HepG2 (cell line): ENCODE measurements at regions not wholly inside any gene's neighbourhood (a gene's known extent, or its start where the extent isn't known, plus 50 kb on each side); places are given as distances from the start of the nearest gene placed in this dataset.

Experiments used
- ATAC-seq: fragments of 200-7000 bp; cut with Tn5 transposase; 3 replicates; pipeline ENCODE4 v1.9.1; 2020; ENCODE audit warnings: mild to moderate bottlenecking, moderate library complexity
- BruUV-seq: library from RNA; stranded (reverse); fragments of 400-500 nt; replicated peaks from 2 replicates; lab custom pipeline; 2021; lab: Mats Ljungman, UMichigan
- CTCF ChIA-PET: fragments of 300-600 bp; formaldehyde crosslinking; extraction: SDS; loops from one replicate; lab custom pipeline; 2021; ENCODE audit warnings: low total read pairs, inconsistent platforms, low intra/inter-chr PET ratio; lab: Yijun Ruan, JAX
- POLR2A ChIA-PET: fragments of 350-600 bp; sonication (Branson Sonifier 250); formaldehyde crosslinking; loops from one replicate; lab custom pipeline; 2020; ENCODE audit warnings: antibody characterized with exemption, inconsistent platforms; lab: Yijun Ruan, JAX
- DNase-seq: peaks from one replicate; pipeline ENCODE4 v3.0.0-alpha.2; 2015; ENCODE audit warnings: low spot score
- FAIRE-seq: peaks from 3 replicates; lab custom pipeline; 2011; peaks lifted over from hg19 to GRCh38; lab: Jason Lieb, UNC
- H2AFZ ChIP-seq: one replicate; pipeline ENCODE4 v1.6.1; 2011; ENCODE audit warnings: low read length, inconsistent platforms
- H3K27ac ChIP-seq: fragments of 300-600 bp; 3 replicates; pipeline ENCODE4 v1.8.0; 2011; ENCODE audit warnings: mixed run types, mild to moderate bottlenecking, mixed read lengths, low read length, inconsistent platforms; ENCODE audit not compliant: insufficient read depth; ENCODE audit errors: extremely low read length
- H3K27me3 ChIP-seq, 2 experiments: fragments of 200-600 bp in 1 of 2; 2 replicates in 1 of 2; 3 replicates in 1 of 2; pipeline versions ENCODE4 v1.6.0 to v1.8.0; 2011; ENCODE audit warnings: low read length in 2 of 2, mild to moderate bottlenecking in 2 of 2, moderate library complexity in 2 of 2, inconsistent platforms in 1 of 2; ENCODE audit not compliant: insufficient read depth in 2 of 2, control insufficient read depth in 1 of 2
- H3K36me3 ChIP-seq, 2 experiments: fragments of 200-600 bp in 1 of 2; replicated peaks in 1 of 2; 2 replicates in 1 of 2; 3 replicates in 1 of 2; pipeline versions ENCODE4 v1.5.1 to v1.8.0; 2011; ENCODE audit warnings: low read length in 2 of 2, inconsistent platforms in 1 of 2; ENCODE audit not compliant: insufficient read depth in 2 of 2, control insufficient read depth in 1 of 2
- H3K4me1 ChIP-seq: 2 replicates; pipeline ENCODE4 v1.5.1; 2012; ENCODE audit warnings: low read length, inconsistent platforms; ENCODE audit not compliant: insufficient read depth
- H3K4me2 ChIP-seq: 2 replicates; pipeline ENCODE4 v1.6.0; 2011; ENCODE audit warnings: low read depth, low read length, inconsistent platforms
- H3K4me3 ChIP-seq, 3 experiments: fragments of 200-600 bp in 1 of 3; sonication (generic), shearing (Covaris generic) in 1 of 3; replicated peaks in 1 of 3; 2 replicates each; pipeline ENCODE4 v1.5.1; 2011 to 2016; ENCODE audit warnings: low read length in 3 of 3, inconsistent platforms in 2 of 3, low read depth in 2 of 3, mild to moderate bottlenecking in 2 of 3, control low read depth in 1 of 3, mixed read lengths in 1 of 3; ENCODE audit not compliant: insufficient read depth in 1 of 3
- H3K79me2 ChIP-seq: one replicate; pipeline ENCODE4 v1.6.1; 2011; ENCODE audit warnings: low read length, inconsistent platforms; ENCODE audit not compliant: insufficient read depth
- H3K9ac ChIP-seq: 2 replicates; pipeline ENCODE4 v1.6.0; 2011; ENCODE audit warnings: mild to moderate bottlenecking, low read depth, low read length, inconsistent platforms; ENCODE audit not compliant: insufficient read depth
- H3K9me3 ChIP-seq: 2 replicates; pipeline ENCODE4 v1.5.1; 2012; ENCODE audit warnings: mild to moderate bottlenecking, low read length
- H4K20me1 ChIP-seq: 2 replicates; pipeline ENCODE4 v1.6.0; 2011; ENCODE audit warnings: inconsistent platforms, mild to moderate bottlenecking, low read length, moderate library complexity; ENCODE audit not compliant: insufficient read depth
- FOSL2 ChIP-seq: sonication (generic); formaldehyde crosslinking; IDR thresholded peaks from 2 replicates; pipeline ENCODE4 v1.4.0; 2020; ENCODE audit warnings: missing genetic modification reagents
- FUBP1 ChIP-seq: sonication (generic); formaldehyde crosslinking; IDR thresholded peaks from 2 replicates; pipeline ENCODE4 v1.5.1; 2020; ENCODE audit warnings: missing genetic modification reagents, mild to moderate bottlenecking, borderline replicate concordance
- IKZF4 ChIP-seq: sonication (generic); formaldehyde crosslinking; IDR thresholded peaks from 2 replicates; pipeline ENCODE4 v1.5.1; 2020; ENCODE audit warnings: borderline replicate concordance, mild to moderate bottlenecking, low read depth, missing genetic modification reagents; ENCODE audit errors: not compliant biosample characterization
- KAT7 ChIP-seq: IDR thresholded peaks from 2 replicates; pipeline ENCODE4 v1.6.1; 2018; ENCODE audit warnings: borderline replicate concordance, missing compliant biosample characterization
- MYPOP ChIP-seq: sonication (generic); formaldehyde crosslinking; IDR thresholded peaks from 2 replicates; pipeline ENCODE4 v1.8.1; 2023; ENCODE audit warnings: mild to moderate bottlenecking, moderate library complexity, missing genetic modification reagents
- SMARCC2 ChIP-seq: fragments of 450-650 bp; IDR thresholded peaks from 2 replicates; pipeline ENCODE4 v1.6.1; 2017; ENCODE audit warnings: antibody characterized with exemption, mild to moderate bottlenecking
- SP2 ChIP-seq: sonication (generic); formaldehyde crosslinking; IDR thresholded peaks from 2 replicates; pipeline ENCODE4 v1.5.1; 2020; ENCODE audit warnings: mild to moderate bottlenecking, missing genetic modification reagents
- STAG1 ChIP-seq: sonication (generic); formaldehyde crosslinking; IDR thresholded peaks from 2 replicates; pipeline ENCODE4 v1.4.0; 2020; ENCODE audit warnings: missing genetic modification reagents
- TCF7 ChIP-seq: sonication (generic); IDR thresholded peaks from 2 replicates; pipeline ENCODE4 v1.6.1; 2016; ENCODE audit warnings: antibody characterized with exemption, low read depth
- TEAD3 ChIP-seq: optimal IDR thresholded peaks from 2 replicates; pipeline ENCODE3; 2016; ENCODE audit warnings: borderline replicate concordance
- TFAP4 ChIP-seq: sonication (generic); IDR thresholded peaks from 2 replicates; pipeline ENCODE4 v1.6.1; 2016; ENCODE audit warnings: low read depth, borderline replicate concordance
- YEATS4 ChIP-seq: sonication (generic); formaldehyde crosslinking; IDR thresholded peaks from 2 replicates; pipeline ENCODE4 v1.4.0; 2020; ENCODE audit warnings: missing genetic modification reagents, borderline replicate concordance
- ZFY ChIP-seq: sonication (generic); formaldehyde crosslinking; IDR thresholded peaks from 2 replicates; pipeline ENCODE4 v1.4.0; 2020; ENCODE audit warnings: missing genetic modification reagents
- ZMYM4 ChIP-seq: sonication (generic); formaldehyde crosslinking; IDR thresholded peaks from 2 replicates; pipeline ENCODE4 v1.8.1; 2023; ENCODE audit warnings: mild to moderate bottlenecking, missing genetic modification reagents
- ZNF441 ChIP-seq: sonication (generic); formaldehyde crosslinking; IDR thresholded peaks from 2 replicates; pipeline ENCODE4 v1.7.0; 2021; ENCODE audit warnings: missing genetic modification reagents, borderline replicate concordance
- ZNF724P ChIP-seq: sonication (generic); formaldehyde crosslinking; IDR thresholded peaks from 2 replicates; pipeline ENCODE4 v1.8.0; 2022; ENCODE audit warnings: missing genetic modification reagents, borderline replicate concordance
- ZNF784 ChIP-seq: sonication (generic); formaldehyde crosslinking; IDR thresholded peaks from 2 replicates; pipeline ENCODE4 v1.5.1; 2020; ENCODE audit warnings: missing genetic modification reagents, mild to moderate bottlenecking, borderline replicate concordance
- ZSCAN25 ChIP-seq: sonication (generic); formaldehyde crosslinking; IDR thresholded peaks from 2 replicates; pipeline ENCODE4 v1.8.0; 2022; ENCODE audit warnings: mild to moderate bottlenecking, missing genetic modification reagents
- in situ Hi-C: cut with HindIII; loops from 2 replicates; pipeline ENCODE4 v1.10.0; 2017; ENCODE audit warnings: low pct_unique_long_range_greater_than_20kb; ENCODE audit not compliant: extremely low pct_ligation_motif_present
- intact Hi-C: fragments of 100-400 bp; cut with micrococcal nuclease; formaldehyde crosslinking; loops from one replicate; pipeline ENCODE4 v1.10.0; 2022; ENCODE audit not compliant: unreplicated experiment
- TF ChIP-seq, protein P1 (sequence below): sonication (generic); formaldehyde crosslinking; IDR thresholded peaks from 2 replicates; pipeline ENCODE4 v1.5.0; 2020; ENCODE audit warnings: mild to moderate bottlenecking, missing genetic modification reagents, moderate library complexity

DNA sequence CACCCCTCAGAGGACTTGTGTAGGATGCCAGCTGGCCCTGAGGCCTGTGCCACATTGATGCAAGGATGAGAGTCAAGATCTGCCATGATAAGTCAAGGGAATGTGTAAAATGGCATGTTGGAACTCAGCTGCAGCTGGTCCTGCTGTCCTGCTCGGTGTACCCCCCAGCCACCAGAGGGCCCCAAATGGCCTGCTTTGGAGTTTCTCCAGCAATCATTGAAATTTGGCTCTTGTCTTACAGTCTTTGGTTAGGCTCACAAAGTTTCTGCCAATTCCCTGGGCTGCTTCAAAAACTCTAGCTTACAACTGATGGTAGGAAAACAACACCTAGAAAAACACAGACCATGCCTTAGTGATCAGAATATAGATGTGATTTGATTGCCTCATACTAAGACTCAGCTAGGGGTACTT is 76.8 kb downstream of the HSD17B6 start (continued):
- TF ChIP-seq ZSCAN25 (CRISPR knock-in tag) (no peak), FOSL2 (CRISPR knock-in tag) (peak; percentile 42), STAG1 (CRISPR knock-in tag) (peak; percentile 96), ZMYM4 (0 out of 2 replicates have a peak, but pooled peaks have one; percentile 35)
- TF ChIP-seq, protein P1, sequence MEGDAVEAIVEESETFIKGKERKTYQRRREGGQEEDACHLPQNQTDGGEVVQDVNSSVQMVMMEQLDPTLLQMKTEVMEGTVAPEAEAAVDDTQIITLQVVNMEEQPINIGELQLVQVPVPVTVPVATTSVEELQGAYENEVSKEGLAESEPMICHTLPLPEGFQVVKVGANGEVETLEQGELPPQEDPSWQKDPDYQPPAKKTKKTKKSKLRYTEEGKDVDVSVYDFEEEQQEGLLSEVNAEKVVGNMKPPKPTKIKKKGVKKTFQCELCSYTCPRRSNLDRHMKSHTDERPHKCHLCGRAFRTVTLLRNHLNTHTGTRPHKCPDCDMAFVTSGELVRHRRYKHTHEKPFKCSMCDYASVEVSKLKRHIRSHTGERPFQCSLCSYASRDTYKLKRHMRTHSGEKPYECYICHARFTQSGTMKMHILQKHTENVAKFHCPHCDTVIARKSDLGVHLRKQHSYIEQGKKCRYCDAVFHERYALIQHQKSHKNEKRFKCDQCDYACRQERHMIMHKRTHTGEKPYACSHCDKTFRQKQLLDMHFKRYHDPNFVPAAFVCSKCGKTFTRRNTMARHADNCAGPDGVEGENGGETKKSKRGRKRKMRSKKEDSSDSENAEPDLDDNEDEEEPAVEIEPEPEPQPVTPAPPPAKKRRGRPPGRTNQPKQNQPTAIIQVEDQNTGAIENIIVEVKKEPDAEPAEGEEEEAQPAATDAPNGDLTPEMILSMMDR (CRISPR knock-in tag): peak; percentile 90

DNA sequence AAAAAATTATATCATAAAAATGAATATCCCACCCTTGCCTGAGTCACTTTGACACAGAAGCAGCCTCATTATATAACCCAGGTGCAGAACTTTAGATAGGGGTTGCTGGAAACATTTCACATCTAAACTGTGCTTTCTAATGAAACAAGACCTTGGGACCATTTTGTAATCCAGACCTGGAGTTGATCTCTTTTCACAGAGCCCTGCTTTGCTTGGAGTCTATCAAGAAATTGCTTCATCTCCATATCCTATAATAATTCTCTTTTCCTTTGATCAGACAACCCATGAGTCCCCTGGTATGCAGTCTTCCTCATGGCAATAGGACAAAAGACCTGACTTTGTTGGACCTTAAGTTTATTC is 76.3 kb downstream of the HSD17B6 start:
- in situ Hi-C loops: loop anchor here (5.0 kb wide), 1 partner anchor 148 kb away; no protein-coding TSS in a partner anchor
- H3K4me3 ChIP-seq: no peak overlapping the region
- ATAC-seq: no peak
- no peaks in the 10 kb centered on the region for H3K36me3 ChIP-seq
- H3K27ac ChIP-seq: no peak overlapping the region
- H3K4me2 ChIP-seq: no peak overlapping the region
- peaks cover 0 to 4% of the 10 kb centered on the region in 2 experiments; a peak in 2 of 5 replicates for H3K27me3 ChIP-seq
- intact Hi-C loops: no loop called here
- POLR2A ChIA-PET: interaction anchor here (0.8 kb wide), 1 partner anchor 149 kb away, joined by 3 read pairs; no protein-coding TSS in a partner anchor
- peaks cover 14% of the 10 kb centered on the region; the same call in 1 of the 2 replicates for H3K4me1 ChIP-seq
- TF ChIP-seq TFAP4: no peak
- TF ChIP-seq MYPOP (CRISPR knock-in tag): no peak
- no peak for TF ChIP-seq SMARCC2
- no peak for TF ChIP-seq TEAD3 (CRISPR knock-in tag)
- TF ChIP-seq KAT7 (CRISPR knock-in tag): no peak
- no peak for TF ChIP-seq SP2 (CRISPR knock-in tag)
- TF ChIP-seq IKZF4 (CRISPR knock-in tag): no peak
- no peak for TF ChIP-seq TCF7
- TF ChIP-seq ZNF724P: no peak
- no peak for TF ChIP-seq ZNF441 (CRISPR knock-in tag)
- no peak for TF ChIP-seq YEATS4 (CRISPR knock-in tag)
- no peak for TF ChIP-seq FUBP1 (CRISPR knock-in tag)
- no peak for TF ChIP-seq ZFY
- no peak for TF ChIP-seq ZNF784 (CRISPR knock-in tag)
- no peak overlapping the region for H2AFZ ChIP-seq
- no peak for DNase-seq
- no peaks in the 10 kb centered on the region for H4K20me1 ChIP-seq
- CTCF ChIA-PET: interaction anchor here (1.3 to 4.4 kb wide), 3 partner anchors 82 to 161 kb away, joined by 4 to 37 read pairs (median 11); no protein-coding TSS in a partner anchor
- no peak overlapping the region for H3K9ac ChIP-seq
- H3K9me3 ChIP-seq: no peaks in the 10 kb centered on the region
- BruUV-seq: no TSS peak
- H3K79me2 ChIP-seq: no peaks in the 10 kb centered on the region
- FAIRE-seq: no peak
